DND-41 (cell line): ENCODE measurements at regions not wholly inside any gene's neighbourhood (a gene's known extent, or its start where the extent isn't known, plus 50 kb on each side); places are given as distances from the start of the nearest gene placed in this dataset.

Source experiments
- EZH2 ChIP-seq: IDR thresholded peaks from 3 replicates; pipeline ENCODE4 v1.6.1; 2012; ENCODE audit warnings: borderline replicate concordance, low read depth, mild to moderate bottlenecking, moderate library complexity, low read length, inconsistent platforms; ENCODE audit not compliant: severe bottlenecking
- TF ChIP-seq, protein P1 (sequence below): IDR thresholded peaks from 2 replicates; pipeline ENCODE4 v1.5.1; 2012; ENCODE audit warnings: borderline replicate concordance, low read length, moderate library complexity, mild to moderate bottlenecking; ENCODE audit not compliant: poor library complexity, severe bottlenecking; ENCODE audit errors: extremely low read depth

DNA sequence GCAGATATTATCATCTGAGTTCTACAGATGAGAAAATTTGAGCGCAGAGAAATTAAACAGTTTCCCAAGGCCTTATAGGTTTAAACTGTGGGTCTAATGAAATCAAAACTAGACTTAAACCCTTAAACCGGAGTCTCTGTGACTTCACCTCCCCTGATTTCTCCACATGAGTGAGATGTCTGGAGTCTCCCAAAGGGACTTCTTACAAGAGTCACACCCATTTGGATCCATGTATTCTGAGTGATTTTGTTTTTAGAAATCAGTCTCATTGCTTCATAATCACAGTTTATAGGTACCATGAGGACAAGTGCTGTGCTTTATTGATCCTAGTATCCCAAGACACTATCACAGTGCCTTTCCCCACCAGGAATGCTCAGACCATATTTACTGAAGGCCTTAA lies 206.0 kb upstream of the JUN start:
- TF ChIP-seq, protein P1, sequence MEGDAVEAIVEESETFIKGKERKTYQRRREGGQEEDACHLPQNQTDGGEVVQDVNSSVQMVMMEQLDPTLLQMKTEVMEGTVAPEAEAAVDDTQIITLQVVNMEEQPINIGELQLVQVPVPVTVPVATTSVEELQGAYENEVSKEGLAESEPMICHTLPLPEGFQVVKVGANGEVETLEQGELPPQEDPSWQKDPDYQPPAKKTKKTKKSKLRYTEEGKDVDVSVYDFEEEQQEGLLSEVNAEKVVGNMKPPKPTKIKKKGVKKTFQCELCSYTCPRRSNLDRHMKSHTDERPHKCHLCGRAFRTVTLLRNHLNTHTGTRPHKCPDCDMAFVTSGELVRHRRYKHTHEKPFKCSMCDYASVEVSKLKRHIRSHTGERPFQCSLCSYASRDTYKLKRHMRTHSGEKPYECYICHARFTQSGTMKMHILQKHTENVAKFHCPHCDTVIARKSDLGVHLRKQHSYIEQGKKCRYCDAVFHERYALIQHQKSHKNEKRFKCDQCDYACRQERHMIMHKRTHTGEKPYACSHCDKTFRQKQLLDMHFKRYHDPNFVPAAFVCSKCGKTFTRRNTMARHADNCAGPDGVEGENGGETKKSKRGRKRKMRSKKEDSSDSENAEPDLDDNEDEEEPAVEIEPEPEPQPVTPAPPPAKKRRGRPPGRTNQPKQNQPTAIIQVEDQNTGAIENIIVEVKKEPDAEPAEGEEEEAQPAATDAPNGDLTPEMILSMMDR, result no peak
- TF ChIP-seq EZH2, result no peak
